ENCODE measurements at regions not wholly inside any gene's neighbourhood (a gene's known extent, or its start where the extent isn't known, plus 50 kb on each side); places are given as distances from the start of the nearest gene placed in this dataset.

GRCh38 chr4:14693728-14694127 is 308.6 kb upstream of the CPEB2 start:
- Histone ChIP-seq H3K27me3 (ENCODE audit: insufficient read depth, low read depth, severe bottlenecking) (no peaks in the 10 kb centered on the region), H3K27ac (peak overlapping the region; percentile 32), H3K9me3 (ENCODE audit: severe bottlenecking) (peaks cover 14% of the 10 kb centered on the region), H3K4me3 (ENCODE audit: low read depth, low read length) (no peak overlapping the region), H3K36me3 (no peaks in the 10 kb centered on the region)
- DNase-seq: no peak
- TF ChIP-seq CTCF (IDR thresholded peaks at IDR 0.05; ENCODE audit: low read depth, low read length): no peak

- Histone ChIP-seq H3K27me3 (ENCODE audit: insufficient read depth, low read depth, severe bottlenecking) (no peaks in the 10 kb centered on the region), H3K4me3 (ENCODE audit: low read depth, low read length) (no peak overlapping the region), H3K27ac (peak overlapping the region; percentile 32; the same call in 1 of the 2 replicates), H3K36me3 (no peaks in the 10 kb centered on the region), H3K9me3 (ENCODE audit: severe bottlenecking) (peaks cover 14% of the 10 kb centered on the region)
- TF ChIP-seq CTCF (IDR thresholded peaks at IDR 0.05; ENCODE audit: low read depth, low read length): no peak
- DNase-seq: no peak
These were observed 307.0 kb upstream of the CPEB2 start for GRCh38 chr4:14695095-14695845.

GRCh38 chr4:14700083-14700482 is 302.2 kb upstream of the CPEB2 start:
- H3K27ac ChIP-seq: no peak overlapping the region
- H3K9me3 ChIP-seq (ENCODE audit: severe bottlenecking): no peaks in the 10 kb centered on the region
- no peaks in the 10 kb centered on the region for H3K36me3 ChIP-seq
- H3K27me3 ChIP-seq (ENCODE audit: insufficient read depth, low read depth, severe bottlenecking): no peaks in the 10 kb centered on the region
- no peak for TF ChIP-seq CTCF (IDR thresholded peaks at IDR 0.05; ENCODE audit: low read depth, low read length)
- H3K4me3 ChIP-seq (ENCODE audit: low read depth, low read length): no peak overlapping the region
- no peak for DNase-seq

- H3K4me3 ChIP-seq (ENCODE audit: low read depth, low read length): no peak overlapping the region
- H3K27ac ChIP-seq: no peak overlapping the region
- no peaks in the 10 kb centered on the region for H3K27me3 ChIP-seq (ENCODE audit: insufficient read depth, low read depth, severe bottlenecking)
- TF ChIP-seq CTCF (IDR thresholded peaks at IDR 0.05; ENCODE audit: low read depth, low read length): no peak
- DNase-seq: no peak
- no peaks in the 10 kb centered on the region for H3K9me3 ChIP-seq (ENCODE audit: severe bottlenecking)
- no peaks in the 10 kb centered on the region for H3K36me3 ChIP-seq
These were observed 301.7 kb upstream of the CPEB2 start for GRCh38 chr4:14700544-14700943.

- no peak overlapping the region for H3K27ac ChIP-seq
- DNase-seq: no peak
- no peak overlapping the region for H3K4me3 ChIP-seq (ENCODE audit: low read depth, low read length)
- TF ChIP-seq CTCF (IDR thresholded peaks at IDR 0.05; ENCODE audit: low read depth, low read length): no peak
- no peaks in the 10 kb centered on the region for H3K27me3 ChIP-seq (ENCODE audit: insufficient read depth, low read depth, severe bottlenecking)
- H3K9me3 ChIP-seq (ENCODE audit: severe bottlenecking): no peaks in the 10 kb centered on the region
- no peaks in the 10 kb centered on the region for H3K36me3 ChIP-seq
These were observed 300.9 kb upstream of the CPEB2 start for GRCh38 chr4:14701389-14701788.

GRCh38 chr4:14701896-14702295 is 300.4 kb upstream of the CPEB2 start:
- Histone ChIP-seq H3K36me3 (no peaks in the 10 kb centered on the region), H3K27me3 (ENCODE audit: insufficient read depth, low read depth, severe bottlenecking) (no peaks in the 10 kb centered on the region), H3K4me3 (ENCODE audit: low read depth, low read length) (no peak overlapping the region), H3K9me3 (ENCODE audit: severe bottlenecking) (no peaks in the 10 kb centered on the region), H3K27ac (no peak overlapping the region)
- peak; percentile 20 for DNase-seq
- no peak for TF ChIP-seq CTCF (IDR thresholded peaks at IDR 0.05; ENCODE audit: low read depth, low read length)
